DMS153 treated with DMSO at 0.1 percent for 48 hours (cell line): ENCODE measurements at regions not wholly inside any gene's neighbourhood (a gene's known extent, or its start where the extent isn't known, plus 50 kb on each side); places are given as distances from the start of the nearest gene placed in this dataset.

ENCODE experiments used
- DNase-seq: peaks from one replicate; lab custom pipeline; 2025; ENCODE audit not compliant: unreplicated experiment; lab: John Stamatoyannopoulos, UW

- DNase-seq, result no peak
Measured at GRCh38 chr9:81292056-81292805, 397.1 kb downstream of the TLE1 start.

- DNase-seq, result no peak
Measured at GRCh38 chr9:81289622-81290021, 399.7 kb downstream of the TLE1 start.

DNA sequence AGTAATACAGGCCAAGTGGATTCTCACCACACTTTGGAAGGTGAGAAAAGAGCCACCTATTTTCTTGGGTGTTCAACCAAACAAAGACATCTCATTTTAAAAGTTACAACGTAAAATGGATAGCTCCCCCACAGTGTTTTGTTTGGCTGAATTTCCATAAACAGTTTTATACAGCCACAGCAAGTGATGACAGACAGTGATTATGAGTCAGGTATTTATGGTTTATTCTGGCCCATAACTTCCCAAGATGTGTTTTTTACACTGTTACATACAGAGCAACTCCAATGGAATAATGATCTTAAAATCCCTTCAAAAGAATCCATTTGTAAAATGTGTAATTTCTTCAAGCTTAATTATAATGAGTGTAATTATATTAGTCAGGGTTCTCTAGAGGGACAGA, 421.3 kb downstream of the TLE1 start:
- DNase-seq, result no peak

DNA sequence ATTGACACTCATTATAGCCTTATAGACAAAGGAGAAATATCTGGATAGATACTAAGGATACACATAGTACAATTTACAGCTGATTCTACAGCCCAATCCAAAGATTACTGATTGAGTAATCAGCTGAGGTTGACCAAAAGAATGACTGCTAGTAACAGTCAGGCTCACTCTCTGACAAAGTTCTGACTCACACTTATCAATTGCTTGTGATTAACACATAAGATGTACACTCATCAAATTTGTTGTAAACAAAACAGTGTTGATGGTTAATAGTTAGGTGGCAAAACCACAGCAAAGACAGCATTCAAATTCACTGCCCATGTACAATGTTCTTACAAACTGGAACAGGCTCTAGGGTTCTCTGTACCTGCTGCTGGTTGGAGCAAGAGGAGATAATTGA, 422.7 kb downstream of the TLE1 start:
- DNase-seq, result no peak

DNA sequence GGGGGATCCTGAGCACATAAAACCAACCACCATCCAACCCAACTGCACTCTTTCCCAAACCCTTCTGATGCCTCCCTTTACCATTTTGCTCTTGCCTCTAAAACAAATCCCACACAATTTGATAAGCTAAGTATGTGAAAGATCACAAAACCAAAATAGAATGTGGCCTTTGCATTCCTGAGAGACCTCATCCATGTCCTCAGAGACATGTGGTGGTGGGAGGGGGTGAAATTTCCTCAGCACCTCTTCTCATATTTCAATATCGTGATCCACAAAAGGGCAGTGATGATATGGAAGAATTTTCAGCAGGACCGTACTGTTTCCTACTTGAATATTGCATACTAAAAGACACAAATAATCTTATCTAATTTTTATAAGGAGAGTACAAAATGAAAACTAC, 423.3 kb downstream of the TLE1 start:
- DNase-seq, result no peak

DNA sequence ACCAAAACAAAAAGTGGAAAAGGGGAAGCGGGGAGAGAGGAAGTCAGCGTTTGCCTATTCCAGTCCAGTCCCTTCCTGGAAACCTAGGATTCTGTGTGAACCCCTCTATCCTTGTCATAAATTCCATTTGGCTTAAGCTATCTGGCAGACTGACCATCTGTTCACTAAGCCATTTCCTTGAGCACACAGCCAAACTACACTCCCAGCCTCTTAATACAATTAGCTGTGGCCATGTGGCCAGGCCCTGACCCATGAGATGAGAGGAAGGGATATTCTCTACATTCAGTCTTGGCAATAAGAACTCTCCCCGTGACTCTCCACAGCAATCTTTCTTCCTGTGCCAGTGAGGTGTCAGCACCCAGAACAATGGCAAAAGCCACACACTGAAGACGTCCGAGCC, 424.8 kb downstream of the TLE1 start:
- DNase-seq, result no peak

- DNase-seq, result no peak
Measured at GRCh38 chr9:81259896-81260295, 429.5 kb downstream of the TLE1 start.

GRCh38 chr9:81256368-81256767, 433.0 kb downstream of the TLE1 start:
- no peak for DNase-seq

DNA sequence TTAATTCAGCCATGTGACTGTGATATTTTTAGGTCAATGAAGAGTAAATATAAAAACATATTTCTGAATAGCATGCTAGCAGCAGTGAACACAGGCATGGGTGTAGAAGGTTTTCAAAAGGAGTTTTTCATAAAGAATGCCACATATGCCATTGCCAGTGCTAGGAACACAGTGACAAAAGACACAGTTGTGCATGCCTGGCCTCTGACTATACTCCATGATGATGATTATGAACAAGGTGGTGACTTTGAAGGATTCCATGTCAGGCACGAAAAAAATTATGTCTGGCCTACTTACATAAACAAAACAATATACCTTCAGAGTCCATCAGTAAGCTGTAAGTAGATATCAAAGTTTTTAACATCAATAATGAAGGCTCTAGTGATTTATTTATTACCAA, 438.7 kb downstream of the TLE1 start:
- no peak for DNase-seq

DNA sequence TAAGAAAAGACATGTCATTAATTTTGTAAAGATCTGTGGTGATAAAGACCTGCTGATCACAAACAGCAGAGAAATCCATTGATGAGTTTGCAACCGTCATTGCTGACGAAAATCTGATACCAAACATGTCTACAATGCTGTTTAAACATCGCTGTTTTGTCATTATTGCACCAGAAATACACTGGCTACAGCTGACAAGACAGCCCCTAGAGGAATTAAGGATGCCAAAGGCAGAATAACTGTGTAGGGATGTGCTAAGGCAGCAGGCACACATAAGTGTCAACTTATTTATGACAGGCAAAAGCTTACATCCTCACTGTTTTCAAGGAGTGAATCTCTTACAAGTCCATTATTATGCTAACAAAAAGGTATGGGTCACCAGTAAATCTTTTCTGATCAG, 439.3 kb downstream of the TLE1 start:
- DNase-seq, result no peak

DNA sequence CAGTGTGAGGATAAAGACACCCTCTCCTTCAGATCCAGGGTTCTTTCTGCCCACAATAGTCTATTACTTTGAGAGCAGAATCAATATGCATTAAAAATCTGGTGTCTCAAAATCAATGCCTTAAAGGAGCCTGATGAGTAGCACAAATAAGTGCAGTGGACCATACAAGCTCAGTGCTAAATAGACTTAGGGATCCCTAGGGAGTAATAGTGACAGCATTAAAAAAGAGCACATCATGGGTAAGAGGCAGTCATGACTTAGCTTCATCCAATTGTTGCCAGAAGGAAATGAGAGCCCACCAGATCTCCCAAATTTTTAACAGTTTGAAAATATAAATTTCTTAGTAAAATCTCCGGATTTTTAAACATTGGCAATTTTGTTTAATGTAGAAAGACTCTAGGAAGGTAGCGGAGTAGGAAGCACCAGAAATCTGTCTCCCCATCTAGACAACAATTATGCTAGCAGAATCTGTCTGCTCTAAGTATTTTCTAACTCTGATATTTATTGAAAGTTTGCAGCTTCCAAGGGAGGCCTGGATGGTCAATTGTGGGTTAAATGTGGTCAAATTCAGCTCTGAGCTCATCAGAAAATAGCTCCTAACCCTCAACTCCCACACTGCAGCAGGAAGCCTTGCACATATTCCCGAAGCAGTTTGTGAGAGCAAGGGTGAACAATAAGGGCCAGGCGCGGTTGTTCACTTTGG, 443.9 kb downstream of the TLE1 start:
- DNase-seq, result no peak

- no peak for DNase-seq
Measured at GRCh38 chr9:81244631-81245030, 444.7 kb downstream of the TLE1 start.

DNA sequence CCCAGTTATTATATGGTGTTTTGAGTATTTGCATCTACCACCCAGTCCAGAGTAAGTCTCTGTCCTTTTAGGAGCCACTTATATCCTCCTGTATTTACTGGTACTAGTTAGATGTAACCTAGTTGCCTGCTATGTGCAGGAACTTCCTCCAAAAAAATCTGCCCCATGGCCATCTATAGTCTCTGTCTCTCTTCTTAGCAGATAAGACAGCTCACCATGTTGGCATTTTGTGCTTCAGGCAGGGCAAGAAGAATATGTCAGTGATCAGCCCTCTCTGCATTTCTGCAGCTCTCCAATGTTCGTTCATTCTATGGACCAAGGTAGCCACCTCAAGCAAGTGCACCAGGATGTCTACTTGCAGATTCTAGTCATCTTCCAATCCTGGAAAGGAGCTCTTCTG, 446.5 kb downstream of the TLE1 start:
- no peak for DNase-seq

DNA sequence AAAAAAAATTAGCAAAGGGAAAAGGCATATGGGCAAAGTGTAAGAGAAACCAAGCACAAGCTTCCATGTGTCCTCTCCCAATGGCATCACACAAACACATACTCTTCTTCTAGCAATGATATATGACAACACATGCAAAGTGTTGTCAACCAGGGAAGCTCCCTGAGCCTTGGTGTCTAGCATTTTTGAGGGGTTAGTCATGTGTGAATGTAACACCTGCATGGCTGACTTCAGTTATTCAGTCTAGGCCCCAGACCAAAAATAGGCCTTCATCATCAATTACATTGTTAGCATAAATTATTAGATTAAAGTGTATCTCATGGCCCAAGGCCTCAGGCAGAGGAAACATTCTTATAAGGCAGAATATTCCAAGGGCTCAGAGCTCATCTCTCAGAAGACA, 450.0 kb downstream of the TLE1 start:
- no peak for DNase-seq

DNA sequence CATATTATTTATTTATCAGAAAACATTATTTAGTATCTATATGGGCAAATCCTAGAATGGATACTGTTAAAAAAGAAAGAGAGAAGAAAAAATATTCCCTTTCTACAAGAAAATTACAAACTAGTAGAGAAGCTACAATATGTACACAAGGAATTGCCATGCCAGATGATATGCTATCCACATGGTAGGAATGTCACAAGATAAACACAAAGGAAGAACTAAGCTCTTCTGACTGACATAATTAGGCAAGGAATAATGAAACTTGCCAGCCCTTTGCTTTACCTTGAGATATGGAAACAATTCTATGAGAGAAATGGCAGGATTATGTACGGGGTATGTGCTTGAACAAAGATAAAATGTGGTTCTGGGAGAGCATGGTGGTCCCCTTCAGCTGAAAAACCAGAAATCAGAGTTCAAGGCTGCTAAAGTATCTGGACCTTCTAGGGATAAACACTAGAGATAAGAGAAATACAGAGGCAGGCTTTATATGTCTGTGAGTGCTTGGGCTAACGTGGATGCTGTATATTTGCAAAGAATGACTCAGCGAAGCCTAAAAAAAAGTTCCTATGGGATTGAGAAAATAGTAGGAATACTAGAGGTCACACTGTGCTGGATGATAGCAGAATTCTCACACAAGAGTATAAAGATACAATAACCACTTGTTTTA, 451.6 kb downstream of the TLE1 start:
- no peak for DNase-seq

DNA sequence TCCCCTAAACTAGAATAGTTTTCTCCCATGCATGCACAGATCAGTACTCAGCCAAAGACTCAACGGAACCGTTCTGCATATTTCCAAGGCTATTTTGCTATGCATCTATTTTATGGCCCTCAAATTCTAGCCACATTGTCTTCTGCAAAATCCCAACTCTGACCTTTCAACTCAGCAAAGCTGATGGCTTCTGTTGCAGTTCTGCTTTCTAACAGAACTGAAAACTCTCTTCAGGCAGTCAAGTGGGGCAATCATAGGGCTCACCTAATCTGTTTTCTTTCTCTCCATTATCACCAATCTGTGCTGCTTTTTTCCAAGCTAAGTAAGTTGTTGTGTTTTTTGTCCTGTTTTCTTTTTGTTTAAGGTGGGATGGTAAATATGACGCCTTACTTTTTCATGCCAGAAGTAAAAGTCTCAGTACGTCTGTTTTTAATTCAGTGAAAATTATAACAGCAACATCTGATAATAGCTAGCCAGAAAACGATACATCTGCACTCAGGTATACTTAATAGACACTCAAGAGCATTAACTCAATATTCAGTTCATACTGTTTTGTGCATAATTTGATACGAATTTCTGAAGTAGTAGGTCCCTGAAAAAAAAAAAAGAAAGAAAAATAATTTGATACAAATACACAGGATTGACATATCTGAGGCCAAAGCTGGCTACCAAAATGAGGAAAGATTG, 454.3 kb downstream of the TLE1 start:
- no peak for DNase-seq

- DNase-seq, result no peak
Measured at GRCh38 chr9:81231011-81231410, 458.3 kb downstream of the TLE1 start.

- DNase-seq, result no peak
Measured at GRCh38 chr9:81227507-81228245, 461.7 kb downstream of the TLE1 start.

- DNase-seq, result no peak
Measured at GRCh38 chr9:81225596-81225995, 463.8 kb downstream of the TLE1 start.

GRCh38 chr9:81224166-81225081, 464.9 kb downstream of the TLE1 start:
- DNase-seq, result no peak
